GM12878 (cell line): ENCODE measurements at regions not wholly inside any gene's neighbourhood (a gene's known extent, or its start where the extent isn't known, plus 50 kb on each side); places are given as distances from the start of the nearest gene placed in this dataset.

Source experiments
- BCL11A ChIP-seq: IDR thresholded peaks from 2 replicates; pipeline ENCODE4 v1.6.1; 2011; ENCODE audit warnings: low read depth, low read length
- DPF2 ChIP-seq: fragments of 450-650 bp; IDR thresholded peaks from 2 replicates; pipeline ENCODE4 v1.6.1; 2017; ENCODE audit warnings: mild to moderate bottlenecking
- E4F1 ChIP-seq: fragments of 450-650 bp; IDR thresholded peaks from 2 replicates; pipeline ENCODE4 v1.6.1; 2018; ENCODE audit warnings: borderline replicate concordance, mild to moderate bottlenecking; ENCODE audit not compliant: partially characterized antibody
- HDAC6 ChIP-seq: fragments of 200-600 bp; sonication (generic); IDR thresholded peaks from one replicate; pipeline ENCODE4 v1.8.0; 2017; ENCODE audit warnings: antibody characterized with exemption; ENCODE audit not compliant: unreplicated experiment
- MYC ChIP-seq: IDR thresholded peaks from 2 replicates; pipeline ENCODE4 v1.6.1; 2011; ENCODE audit warnings: mild to moderate bottlenecking, low read length, moderate library complexity, inconsistent platforms; ENCODE audit not compliant: insufficient read depth, insufficient replicate concordance, insufficient read length, severe bottlenecking
- NFIC ChIP-seq: IDR thresholded peaks from 2 replicates; pipeline ENCODE4 v1.6.1; 2012; ENCODE audit warnings: low read depth, mild to moderate bottlenecking, inconsistent platforms, low read length, moderate library complexity
- REST ChIP-seq: IDR thresholded peaks from 2 replicates; pipeline ENCODE4 v1.6.1; 2012; ENCODE audit warnings: mild to moderate bottlenecking, low read depth, low read length
- SIN3A ChIP-seq: IDR thresholded peaks from 2 replicates; pipeline ENCODE4 v1.6.1; 2012; ENCODE audit warnings: low read depth, low read length, improper control_type of control experiment
- ZBED1 ChIP-seq: IDR thresholded peaks from 2 replicates; pipeline ENCODE4 v1.6.1; 2016; ENCODE audit warnings: borderline replicate concordance
- ZBTB11 ChIP-seq: fragments of 450-650 bp; formaldehyde crosslinking; IDR thresholded peaks from 2 replicates; pipeline ENCODE4 v1.5.0; 2022; ENCODE audit warnings: mild to moderate bottlenecking, missing genetic modification characterization
- ZBTB40 ChIP-seq: fragments of 450-650 bp; IDR thresholded peaks from 2 replicates; pipeline ENCODE4 v1.6.1; 2016; ENCODE audit warnings: mild to moderate bottlenecking, moderate library complexity, borderline replicate concordance
- ZNF274 ChIP-seq: IDR thresholded peaks from one replicate; pipeline ENCODE4 v1.8.0; 2011; ENCODE audit not compliant: insufficient read length, insufficient read depth

GRCh38 chr13:21884965-21885567, 214.2 kb downstream of the FGF9 start (continued):
- TF ChIP-seq ZBTB11 (CRISPR knock-in tag), result no peak
- TF ChIP-seq DPF2, result no peak
- no peak for TF ChIP-seq HDAC6
- no peak for TF ChIP-seq REST
- no peak for TF ChIP-seq MYC
- TF ChIP-seq E4F1, result no peak
- TF ChIP-seq ZNF274, result no peak
- no peak for TF ChIP-seq ZBTB40
- no peak for TF ChIP-seq BCL11A
- TF ChIP-seq NFIC, result no peak
- TF ChIP-seq SIN3A, result no peak
- no peak for TF ChIP-seq ZBED1
